ENCODE measurements at regions not wholly inside any gene's neighbourhood (a gene's known extent, or its start where the extent isn't known, plus 50 kb on each side); places are given as distances from the start of the nearest gene placed in this dataset.

DNA sequence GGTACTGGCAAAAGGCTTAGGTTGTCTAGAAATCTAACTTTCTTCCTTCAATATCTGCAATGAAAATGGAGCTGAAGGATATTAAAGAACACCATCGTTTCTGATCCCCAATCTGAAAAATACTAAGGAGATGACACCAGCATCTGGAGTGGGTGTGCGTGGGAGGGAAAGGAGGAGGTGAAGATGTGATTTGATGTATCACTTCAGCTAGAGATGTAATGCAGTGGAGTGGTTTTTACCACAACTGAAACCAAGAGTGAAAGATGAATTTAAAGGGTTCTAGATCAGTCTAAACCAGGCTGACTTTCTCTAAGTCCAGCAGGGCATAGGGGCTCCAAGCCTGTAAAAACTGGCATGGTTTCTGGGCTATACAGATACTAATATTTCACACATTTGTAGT is 148.4 kb downstream of the AKAP11 start:
- no peak for TF ChIP-seq PKNOX1 (IDR thresholded peaks at IDR 0.05)
- no peak for TF ChIP-seq FOXM1 (IDR thresholded peaks at IDR 0.05; ENCODE audit: borderline replicate concordance)
- no peak for TF ChIP-seq NFRKB (IDR thresholded peaks at IDR 0.05)
- no peak for TF ChIP-seq TARDBP (IDR thresholded peaks at IDR 0.05)
- TF ChIP-seq HDGF (IDR thresholded peaks at IDR 0.05; ENCODE audit: borderline replicate concordance): no peak
- no peak for TF ChIP-seq SP1 (IDR thresholded peaks at IDR 0.05)

All from HEK293T (cell line).